BJ (cell line): ENCODE measurements at regions not wholly inside any gene's neighbourhood (a gene's known extent, or its start where the extent isn't known, plus 50 kb on each side); places are given as distances from the start of the nearest gene placed in this dataset.

Experiments
- CTCF ChIA-PET: fragments of 350-600 bp; formaldehyde crosslinking; extraction: SDS; loops from one replicate; lab custom pipeline; 2021; ENCODE audit warnings: antibody characterized with exemption, inconsistent platforms; lab: Yijun Ruan, JAX
- POLR2A ChIA-PET: fragments of 300-600 bp; sonication (Branson Sonifier 250); formaldehyde crosslinking; extraction: SDS; loops from one replicate; lab custom pipeline; 2021; ENCODE audit warnings: antibody characterized with exemption; lab: Charles Lee
- DNase-seq: peaks from one replicate; pipeline ENCODE4 v3.0.0-alpha.2; 2011; ENCODE audit warnings: low read depth
- H3K27me3 ChIP-seq: 2 replicates; pipeline ENCODE4 v1.6.0; 2011; ENCODE audit warnings: low read length; ENCODE audit not compliant: control insufficient read depth, insufficient read depth
- H3K36me3 ChIP-seq: 2 replicates; pipeline ENCODE4 v1.5.1; 2011; ENCODE audit warnings: low read length; ENCODE audit not compliant: control insufficient read depth, insufficient read depth
- H3K4me3 ChIP-seq: 2 replicates; pipeline ENCODE4 v1.5.1; 2011; ENCODE audit warnings: low read depth, mild to moderate bottlenecking, control low read depth, low read length
- CTCF ChIP-seq: IDR thresholded peaks from 2 replicates; pipeline ENCODE4 v1.5.1; 2011; ENCODE audit warnings: low read depth, mild to moderate bottlenecking, control low read depth, inconsistent platforms, low read length, moderate library complexity; ENCODE audit not compliant: insufficient read depth

- Histone ChIP-seq H3K4me3 (no peak overlapping the region), H3K36me3 (no peaks in the 10 kb centered on the region), H3K27me3 (no peaks in the 10 kb centered on the region)
- DNase-seq = no peak
- TF ChIP-seq CTCF = no peak
- ChIA-PET CTCF (no interaction called here), POLR2A (no interaction called here)
Observed at GRCh38 chr11:116446048-116446941, 326.5 kb downstream of the BUD13 start.

- DNase-seq = no peak
- TF ChIP-seq CTCF = no peak
- Histone ChIP-seq H3K27me3 (no peaks in the 10 kb centered on the region), H3K36me3 (no peaks in the 10 kb centered on the region), H3K4me3 (no peak overlapping the region)
- ChIA-PET CTCF (no interaction called here), POLR2A (no interaction called here)
Observed at GRCh38 chr11:116445108-116446047, 327.4 kb downstream of the BUD13 start.

GRCh38 chr11:116442238-116442752 is 330.5 kb downstream of the BUD13 start:
- TF ChIP-seq CTCF = no peak
- CTCF ChIA-PET = no interaction called here
- Histone ChIP-seq H3K4me3 (no peak overlapping the region), H3K36me3 (no peaks in the 10 kb centered on the region), H3K27me3 (no peaks in the 10 kb centered on the region)
- no peak for DNase-seq
- POLR2A ChIA-PET = no interaction called here

- DNase-seq = no peak
- no peaks in the 10 kb centered on the region for H3K36me3 ChIP-seq
- no peak for TF ChIP-seq CTCF
- ChIA-PET CTCF (no interaction called here), POLR2A (no interaction called here)
- no peaks in the 10 kb centered on the region for H3K27me3 ChIP-seq
- H3K4me3 ChIP-seq = no peak overlapping the region
Observed at GRCh38 chr11:116439361-116439677, 333.5 kb downstream of the BUD13 start.

- POLR2A ChIA-PET = no interaction called here
- no peaks in the 10 kb centered on the region for H3K27me3 ChIP-seq
- TF ChIP-seq CTCF = no peak
- H3K4me3 ChIP-seq = no peak overlapping the region
- no peak for DNase-seq
- no peaks in the 10 kb centered on the region for H3K36me3 ChIP-seq
- CTCF ChIA-PET = no interaction called here
Observed at GRCh38 chr11:116438651-116439360, 334.0 kb downstream of the BUD13 start.
